HepG2 (cell line): ENCODE measurements at regions not wholly inside any gene's neighbourhood (a gene's known extent, or its start where the extent isn't known, plus 50 kb on each side); places are given as distances from the start of the nearest gene placed in this dataset.

Experiments used
- ATAC-seq: fragments of 200-7000 bp; cut with Tn5 transposase; 3 replicates; pipeline ENCODE4 v1.9.1; 2020; ENCODE audit warnings: mild to moderate bottlenecking, moderate library complexity
- BruUV-seq: library from RNA; stranded (reverse); fragments of 400-500 nt; replicated peaks from 2 replicates; lab custom pipeline; 2021; lab: Mats Ljungman, UMichigan
- CTCF ChIA-PET: fragments of 300-600 bp; formaldehyde crosslinking; extraction: SDS; loops from one replicate; lab custom pipeline; 2021; ENCODE audit warnings: low total read pairs, inconsistent platforms, low intra/inter-chr PET ratio; lab: Yijun Ruan, JAX
- POLR2A ChIA-PET: fragments of 350-600 bp; sonication (Branson Sonifier 250); formaldehyde crosslinking; loops from one replicate; lab custom pipeline; 2020; ENCODE audit warnings: antibody characterized with exemption, inconsistent platforms; lab: Yijun Ruan, JAX
- DNase-seq: peaks from one replicate; pipeline ENCODE4 v3.0.0-alpha.2; 2015; ENCODE audit warnings: low spot score
- FAIRE-seq: peaks from 3 replicates; lab custom pipeline; 2011; peaks lifted over from hg19 to GRCh38; lab: Jason Lieb, UNC
- H2AFZ ChIP-seq: one replicate; pipeline ENCODE4 v1.6.1; 2011; ENCODE audit warnings: low read length, inconsistent platforms
- H3K27ac ChIP-seq: fragments of 300-600 bp; 3 replicates; pipeline ENCODE4 v1.8.0; 2011; ENCODE audit warnings: mixed run types, mild to moderate bottlenecking, mixed read lengths, low read length, inconsistent platforms; ENCODE audit not compliant: insufficient read depth; ENCODE audit errors: extremely low read length
- H3K27me3 ChIP-seq, 2 experiments: fragments of 200-600 bp in 1 of 2; 2 replicates in 1 of 2; 3 replicates in 1 of 2; pipeline versions ENCODE4 v1.6.0 to v1.8.0; 2011; ENCODE audit warnings: low read length in 2 of 2, mild to moderate bottlenecking in 2 of 2, moderate library complexity in 2 of 2, inconsistent platforms in 1 of 2; ENCODE audit not compliant: insufficient read depth in 2 of 2, control insufficient read depth in 1 of 2
- H3K36me3 ChIP-seq, 2 experiments: fragments of 200-600 bp in 1 of 2; replicated peaks in 1 of 2; 2 replicates in 1 of 2; 3 replicates in 1 of 2; pipeline versions ENCODE4 v1.5.1 to v1.8.0; 2011; ENCODE audit warnings: low read length in 2 of 2, inconsistent platforms in 1 of 2; ENCODE audit not compliant: insufficient read depth in 2 of 2, control insufficient read depth in 1 of 2
- H3K4me1 ChIP-seq: 2 replicates; pipeline ENCODE4 v1.5.1; 2012; ENCODE audit warnings: low read length, inconsistent platforms; ENCODE audit not compliant: insufficient read depth
- H3K4me2 ChIP-seq: 2 replicates; pipeline ENCODE4 v1.6.0; 2011; ENCODE audit warnings: low read depth, low read length, inconsistent platforms
- H3K4me3 ChIP-seq, 3 experiments: fragments of 200-600 bp in 1 of 3; sonication (generic), shearing (Covaris generic) in 1 of 3; replicated peaks in 1 of 3; 2 replicates each; pipeline ENCODE4 v1.5.1; 2011 to 2016; ENCODE audit warnings: low read length in 3 of 3, inconsistent platforms in 2 of 3, low read depth in 2 of 3, mild to moderate bottlenecking in 2 of 3, control low read depth in 1 of 3, mixed read lengths in 1 of 3; ENCODE audit not compliant: insufficient read depth in 1 of 3
- H3K79me2 ChIP-seq: one replicate; pipeline ENCODE4 v1.6.1; 2011; ENCODE audit warnings: low read length, inconsistent platforms; ENCODE audit not compliant: insufficient read depth
- H3K9ac ChIP-seq: 2 replicates; pipeline ENCODE4 v1.6.0; 2011; ENCODE audit warnings: mild to moderate bottlenecking, low read depth, low read length, inconsistent platforms; ENCODE audit not compliant: insufficient read depth
- H3K9me3 ChIP-seq: 2 replicates; pipeline ENCODE4 v1.5.1; 2012; ENCODE audit warnings: mild to moderate bottlenecking, low read length
- H4K20me1 ChIP-seq: 2 replicates; pipeline ENCODE4 v1.6.0; 2011; ENCODE audit warnings: inconsistent platforms, mild to moderate bottlenecking, low read length, moderate library complexity; ENCODE audit not compliant: insufficient read depth
- CREB1 ChIP-seq, 2 experiments: fragments of 450-650 bp in 1 of 2; IDR thresholded peaks; 2 replicates each; pipeline ENCODE4 v1.6.1; 2016 to 2017; ENCODE audit warnings: control low read depth in 1 of 2, mild to moderate bottlenecking in 1 of 2, missing compliant biosample characterization in 1 of 2, missing genetic modification characterization in 1 of 2
- E2F5 ChIP-seq: sonication (generic); formaldehyde crosslinking; conservative IDR thresholded peaks from 2 replicates; pipeline ENCODE4 v1.4.0; 2020; ENCODE audit warnings: missing genetic modification reagents
- ISX ChIP-seq: sonication (generic); formaldehyde crosslinking; conservative IDR thresholded peaks from 2 replicates; pipeline ENCODE4 v1.5.0; 2020; ENCODE audit warnings: missing genetic modification reagents
- JUNB ChIP-seq: sonication (generic); formaldehyde crosslinking; IDR thresholded peaks from 2 replicates; pipeline ENCODE4 v1.8.0; 2022; ENCODE audit warnings: missing genetic modification reagents, mild to moderate bottlenecking, borderline replicate concordance
- KLF9 ChIP-seq: IDR thresholded peaks from 2 replicates; pipeline ENCODE4 v1.6.1; 2016; ENCODE audit warnings: low read depth
- MIER3 ChIP-seq: IDR thresholded peaks from 2 replicates; pipeline ENCODE4 v1.6.1; 2016; ENCODE audit warnings: missing compliant biosample characterization, borderline replicate concordance
- NRL ChIP-seq: sonication (generic); formaldehyde crosslinking; IDR thresholded peaks from 2 replicates; pipeline ENCODE4 v1.5.0; 2020; ENCODE audit warnings: missing genetic modification reagents, mild to moderate bottlenecking, moderate library complexity, borderline replicate concordance
- PRMT3 ChIP-seq: sonication (generic); formaldehyde crosslinking; IDR thresholded peaks from 2 replicates; pipeline ENCODE4 v1.8.1; 2022; ENCODE audit warnings: low read depth, mild to moderate bottlenecking, moderate library complexity, missing genetic modification reagents, borderline replicate concordance
- ZFP37 ChIP-seq: sonication (generic); formaldehyde crosslinking; IDR thresholded peaks from 2 replicates; pipeline ENCODE4 v1.4.0; 2020; ENCODE audit warnings: missing genetic modification reagents, borderline replicate concordance
- ZNF317 ChIP-seq: sonication (generic); formaldehyde crosslinking; IDR thresholded peaks from 2 replicates; pipeline ENCODE4 v1.5.0; 2020; ENCODE audit warnings: mild to moderate bottlenecking, missing genetic modification reagents
- WGBS: methylation state at CpG from one replicate; pipeline ENCODE4 v1.1.6; 2017; ENCODE audit warnings: low lambda C conversion rate; 5-methylcytosine and 5-hydroxymethylcytosine counted together
- in situ Hi-C: cut with HindIII; loops from 2 replicates; pipeline ENCODE4 v1.10.0; 2017; ENCODE audit warnings: low pct_unique_long_range_greater_than_20kb; ENCODE audit not compliant: extremely low pct_ligation_motif_present
- intact Hi-C: fragments of 100-400 bp; cut with micrococcal nuclease; formaldehyde crosslinking; loops from one replicate; pipeline ENCODE4 v1.10.0; 2022; ENCODE audit not compliant: unreplicated experiment
- TF ChIP-seq, protein P1 (sequence below): sonication (generic); formaldehyde crosslinking; IDR thresholded peaks from 2 replicates; pipeline ENCODE4 v1.5.0; 2020; ENCODE audit warnings: mild to moderate bottlenecking, missing genetic modification reagents, borderline replicate concordance

DNA sequence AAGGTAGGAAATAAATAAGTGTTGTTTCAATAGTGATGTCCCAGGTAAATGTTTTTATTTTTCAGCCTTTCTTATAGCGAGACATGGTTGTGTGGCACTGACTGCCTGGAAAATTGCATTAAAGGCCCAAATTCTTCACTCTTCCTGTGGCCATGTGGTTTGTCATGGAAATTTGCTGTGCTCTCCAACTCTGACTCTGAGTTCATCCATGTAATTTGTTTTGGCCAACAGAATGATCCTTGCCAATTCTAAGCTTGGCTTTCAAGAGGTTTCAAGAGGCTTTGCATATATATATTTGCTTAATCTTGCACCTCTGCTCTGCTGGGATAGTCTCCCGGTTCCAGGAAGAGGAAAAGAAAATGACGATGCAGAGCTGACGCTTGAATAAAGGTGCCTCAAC is 107.5 kb upstream of the ARHGEF26 start:
- ChIA-PET POLR2A (no interaction called here), CTCF (no interaction called here)
- no peaks in the 10 kb centered on the region for H3K79me2 ChIP-seq
- BruUV-seq = no TSS peak
- in situ Hi-C loops = no loop called here
- no peaks in the 10 kb centered on the region for H3K9me3 ChIP-seq
- H4K20me1 ChIP-seq = no peaks in the 10 kb centered on the region
- H3K27me3 ChIP-seq = no peaks in the 10 kb centered on the region
- no peak for ATAC-seq
- no peak overlapping the region for H3K4me3 ChIP-seq
- H3K4me1 ChIP-seq = no peaks in the 10 kb centered on the region
- H3K4me2 ChIP-seq = no peak overlapping the region
- DNase-seq = no peak
- no peak overlapping the region for H3K27ac ChIP-seq
- FAIRE-seq = no peak
- no peak overlapping the region for H2AFZ ChIP-seq
- no peak overlapping the region for H3K9ac ChIP-seq
- intact Hi-C loops = no loop called here
- 12% methylated on average over 4 of the region's 4 CpGs for WGBS
- TF ChIP-seq JUNB = no peak
- TF ChIP-seq ISX (CRISPR knock-in tag) = no peak
- no peak for TF ChIP-seq CREB1 (IDR thresholded peaks at IDR 0.05)
- no peak for TF ChIP-seq CREB1 (CRISPR knock-in tag; IDR thresholded peaks at IDR 0.05)
- no peak for TF ChIP-seq PRMT3
- TF ChIP-seq ZFP37 (CRISPR knock-in tag) = no peak
- no peak for TF ChIP-seq ZNF317 (CRISPR knock-in tag)
- TF ChIP-seq KLF9 = no peak
- no peak for TF ChIP-seq NRL (CRISPR knock-in tag)
- TF ChIP-seq MIER3 (CRISPR knock-in tag) = no peak
- TF ChIP-seq E2F5 (CRISPR knock-in tag) = no peak
- TF ChIP-seq, protein P1, sequence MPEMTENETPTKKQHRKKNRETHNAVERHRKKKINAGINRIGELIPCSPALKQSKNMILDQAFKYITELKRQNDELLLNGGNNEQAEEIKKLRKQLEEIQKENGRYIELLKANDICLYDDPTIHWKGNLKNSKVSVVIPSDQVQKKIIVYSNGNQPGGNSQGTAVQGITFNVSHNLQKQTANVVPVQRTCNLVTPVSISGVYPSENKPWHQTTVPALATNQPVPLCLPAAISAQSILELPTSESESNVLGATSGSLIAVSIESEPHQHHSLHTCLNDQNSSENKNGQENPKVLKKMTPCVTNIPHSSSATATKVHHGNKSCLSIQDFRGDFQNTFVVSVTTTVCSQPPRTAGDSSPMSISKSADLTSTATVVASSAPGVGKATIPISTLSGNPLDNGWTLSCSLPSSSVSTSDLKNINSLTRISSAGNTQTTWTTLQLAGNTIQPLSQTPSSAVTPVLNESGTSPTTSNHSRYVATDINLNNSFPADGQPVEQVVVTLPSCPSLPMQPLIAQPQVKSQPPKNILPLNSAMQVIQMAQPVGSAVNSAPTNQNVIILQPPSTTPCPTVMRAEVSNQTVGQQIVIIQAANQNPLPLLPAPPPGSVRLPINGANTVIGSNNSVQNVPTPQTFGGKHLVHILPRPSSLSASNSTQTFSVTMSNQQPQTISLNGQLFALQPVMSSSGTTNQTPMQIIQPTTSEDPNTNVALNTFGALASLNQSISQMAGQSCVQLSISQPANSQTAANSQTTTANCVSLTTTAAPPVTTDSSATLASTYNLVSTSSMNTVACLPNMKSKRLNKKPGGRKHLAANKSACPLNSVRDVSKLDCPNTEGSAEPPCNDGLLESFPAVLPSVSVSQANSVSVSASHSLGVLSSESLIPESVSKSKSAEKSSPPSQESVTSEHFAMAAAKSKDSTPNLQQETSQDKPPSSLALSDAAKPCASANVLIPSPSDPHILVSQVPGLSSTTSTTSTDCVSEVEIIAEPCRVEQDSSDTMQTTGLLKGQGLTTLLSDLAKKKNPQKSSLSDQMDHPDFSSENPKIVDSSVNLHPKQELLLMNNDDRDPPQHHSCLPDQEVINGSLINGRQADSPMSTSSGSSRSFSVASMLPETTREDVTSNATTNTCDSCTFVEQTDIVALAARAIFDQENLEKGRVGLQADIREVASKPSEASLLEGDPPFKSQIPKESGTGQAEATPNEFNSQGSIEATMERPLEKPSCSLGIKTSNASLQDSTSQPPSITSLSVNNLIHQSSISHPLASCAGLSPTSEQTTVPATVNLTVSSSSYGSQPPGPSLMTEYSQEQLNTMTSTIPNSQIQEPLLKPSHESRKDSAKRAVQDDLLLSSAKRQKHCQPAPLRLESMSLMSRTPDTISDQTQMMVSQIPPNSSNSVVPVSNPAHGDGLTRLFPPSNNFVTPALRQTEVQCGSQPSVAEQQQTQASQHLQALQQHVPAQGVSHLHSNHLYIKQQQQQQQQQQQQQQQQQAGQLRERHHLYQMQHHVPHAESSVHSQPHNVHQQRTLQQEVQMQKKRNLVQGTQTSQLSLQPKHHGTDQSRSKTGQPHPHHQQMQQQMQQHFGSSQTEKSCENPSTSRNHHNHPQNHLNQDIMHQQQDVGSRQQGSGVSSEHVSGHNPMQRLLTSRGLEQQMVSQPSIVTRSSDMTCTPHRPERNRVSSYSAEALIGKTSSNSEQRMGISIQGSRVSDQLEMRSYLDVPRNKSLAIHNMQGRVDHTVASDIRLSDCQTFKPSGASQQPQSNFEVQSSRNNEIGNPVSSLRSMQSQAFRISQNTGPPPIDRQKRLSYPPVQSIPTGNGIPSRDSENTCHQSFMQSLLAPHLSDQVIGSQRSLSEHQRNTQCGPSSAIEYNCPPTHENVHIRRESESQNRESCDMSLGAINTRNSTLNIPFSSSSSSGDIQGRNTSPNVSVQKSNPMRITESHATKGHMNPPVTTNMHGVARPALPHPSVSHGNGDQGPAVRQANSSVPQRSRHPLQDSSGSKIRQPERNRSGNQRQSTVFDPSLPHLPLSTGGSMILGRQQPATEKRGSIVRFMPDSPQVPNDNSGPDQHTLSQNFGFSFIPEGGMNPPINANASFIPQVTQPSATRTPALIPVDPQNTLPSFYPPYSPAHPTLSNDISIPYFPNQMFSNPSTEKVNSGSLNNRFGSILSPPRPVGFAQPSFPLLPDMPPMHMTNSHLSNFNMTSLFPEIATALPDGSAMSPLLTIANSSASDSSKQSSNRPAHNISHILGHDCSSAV (CRISPR knock-in tag) = no peak
- H3K36me3 ChIP-seq = no peaks in the 10 kb centered on the region
